Mammary epithelial cell (primary cell): ENCODE measurements at regions not wholly inside any gene's neighbourhood (a gene's known extent, or its start where the extent isn't known, plus 50 kb on each side); places are given as distances from the start of the nearest gene placed in this dataset.

Source experiments
- CTCF ChIP-seq, 2 donors: IDR thresholded peaks in 1 of 2; conservative IDR thresholded peaks in 1 of 2; 2 replicates each; pipeline ENCODE4 v1.5.1; 2011 to 2012; ENCODE audit warnings: inconsistent platforms in 2 of 2, low read length in 2 of 2, mild to moderate bottlenecking in 2 of 2, control low read depth in 1 of 2, low read depth in 1 of 2; ENCODE audit not compliant: insufficient read depth in 1 of 2; ENCODE audit errors: extremely low read depth in 1 of 2
- EZH2 ChIP-seq: IDR thresholded peaks from 2 replicates; pipeline ENCODE4 v1.6.1; 2012; ENCODE audit warnings: low read length, inconsistent platforms, borderline replicate concordance

DNA sequence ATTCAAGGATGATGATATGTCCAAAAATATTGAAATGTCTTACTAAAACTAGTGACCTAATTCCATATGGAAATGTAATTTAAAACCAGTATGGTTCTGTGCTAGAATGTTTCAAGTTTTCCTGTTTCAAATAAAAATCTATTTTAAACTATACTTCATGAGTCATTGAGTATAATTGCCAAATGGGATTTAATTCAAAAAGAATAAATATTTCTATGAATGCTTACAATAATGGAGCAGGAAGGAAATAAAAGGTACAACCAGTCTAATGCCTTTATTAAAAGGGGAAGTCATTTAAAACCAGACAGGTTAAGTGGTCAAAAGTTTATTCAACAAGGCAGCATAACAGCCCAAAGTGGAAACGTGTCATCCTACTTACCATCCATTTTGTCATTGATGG lies 2347.1 kb downstream of the PCDH7 start:
- TF ChIP-seq CTCF (conservative IDR thresholded peaks at IDR 0.05 in 1 of 2, IDR thresholded peaks at IDR 0.05 in 1 of 2; ENCODE audit: extremely low read depth in 1 of 2, insufficient read depth in 1 of 2, low read depth in 1 of 2, low read length in 2 of 2) (no peak), EZH2 (no peak)
